HL-60 (cell line): ENCODE measurements at regions not wholly inside any gene's neighbourhood (a gene's known extent, or its start where the extent isn't known, plus 50 kb on each side); places are given as distances from the start of the nearest gene placed in this dataset.

Experiments used
- POLR2AphosphoS5 ChIP-seq: IDR thresholded peaks from 2 replicates; pipeline ENCODE4 v1.6.1; 2012; ENCODE audit warnings: low read depth
- TF ChIP-seq, protein P1 (sequence below): IDR thresholded peaks from one replicate; pipeline ENCODE4 v1.5.1; 2011; ENCODE audit warnings: low read length, control low read depth, inconsistent platforms; ENCODE audit not compliant: insufficient read depth
- TF ChIP-seq, protein P2 (sequence below): IDR thresholded peaks from 2 replicates; pipeline ENCODE4 v1.6.1; 2012; ENCODE audit warnings: low read depth; ENCODE audit not compliant: insufficient replicate concordance

DNA sequence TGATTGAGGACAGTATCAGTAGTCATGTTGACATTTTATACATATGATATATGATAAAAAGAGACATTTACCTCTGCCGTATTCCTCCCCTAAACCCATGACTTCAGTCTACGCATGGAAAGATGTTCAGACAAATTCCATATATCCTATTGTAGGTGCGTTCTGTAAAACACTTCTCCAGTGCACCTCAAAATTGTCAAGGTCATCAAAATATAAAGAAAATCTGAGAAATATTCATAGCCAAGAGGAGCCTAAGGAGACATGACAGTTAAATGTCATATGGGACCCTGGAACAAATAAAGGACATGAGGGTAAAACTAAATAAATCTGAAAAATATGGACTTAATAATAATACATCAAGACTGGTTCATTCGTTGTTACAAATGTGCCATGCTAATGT lies 71.5 kb downstream of the CCER1 start:
- TF ChIP-seq, protein P1, sequence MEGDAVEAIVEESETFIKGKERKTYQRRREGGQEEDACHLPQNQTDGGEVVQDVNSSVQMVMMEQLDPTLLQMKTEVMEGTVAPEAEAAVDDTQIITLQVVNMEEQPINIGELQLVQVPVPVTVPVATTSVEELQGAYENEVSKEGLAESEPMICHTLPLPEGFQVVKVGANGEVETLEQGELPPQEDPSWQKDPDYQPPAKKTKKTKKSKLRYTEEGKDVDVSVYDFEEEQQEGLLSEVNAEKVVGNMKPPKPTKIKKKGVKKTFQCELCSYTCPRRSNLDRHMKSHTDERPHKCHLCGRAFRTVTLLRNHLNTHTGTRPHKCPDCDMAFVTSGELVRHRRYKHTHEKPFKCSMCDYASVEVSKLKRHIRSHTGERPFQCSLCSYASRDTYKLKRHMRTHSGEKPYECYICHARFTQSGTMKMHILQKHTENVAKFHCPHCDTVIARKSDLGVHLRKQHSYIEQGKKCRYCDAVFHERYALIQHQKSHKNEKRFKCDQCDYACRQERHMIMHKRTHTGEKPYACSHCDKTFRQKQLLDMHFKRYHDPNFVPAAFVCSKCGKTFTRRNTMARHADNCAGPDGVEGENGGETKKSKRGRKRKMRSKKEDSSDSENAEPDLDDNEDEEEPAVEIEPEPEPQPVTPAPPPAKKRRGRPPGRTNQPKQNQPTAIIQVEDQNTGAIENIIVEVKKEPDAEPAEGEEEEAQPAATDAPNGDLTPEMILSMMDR = no peak
- TF ChIP-seq, protein P2, sequence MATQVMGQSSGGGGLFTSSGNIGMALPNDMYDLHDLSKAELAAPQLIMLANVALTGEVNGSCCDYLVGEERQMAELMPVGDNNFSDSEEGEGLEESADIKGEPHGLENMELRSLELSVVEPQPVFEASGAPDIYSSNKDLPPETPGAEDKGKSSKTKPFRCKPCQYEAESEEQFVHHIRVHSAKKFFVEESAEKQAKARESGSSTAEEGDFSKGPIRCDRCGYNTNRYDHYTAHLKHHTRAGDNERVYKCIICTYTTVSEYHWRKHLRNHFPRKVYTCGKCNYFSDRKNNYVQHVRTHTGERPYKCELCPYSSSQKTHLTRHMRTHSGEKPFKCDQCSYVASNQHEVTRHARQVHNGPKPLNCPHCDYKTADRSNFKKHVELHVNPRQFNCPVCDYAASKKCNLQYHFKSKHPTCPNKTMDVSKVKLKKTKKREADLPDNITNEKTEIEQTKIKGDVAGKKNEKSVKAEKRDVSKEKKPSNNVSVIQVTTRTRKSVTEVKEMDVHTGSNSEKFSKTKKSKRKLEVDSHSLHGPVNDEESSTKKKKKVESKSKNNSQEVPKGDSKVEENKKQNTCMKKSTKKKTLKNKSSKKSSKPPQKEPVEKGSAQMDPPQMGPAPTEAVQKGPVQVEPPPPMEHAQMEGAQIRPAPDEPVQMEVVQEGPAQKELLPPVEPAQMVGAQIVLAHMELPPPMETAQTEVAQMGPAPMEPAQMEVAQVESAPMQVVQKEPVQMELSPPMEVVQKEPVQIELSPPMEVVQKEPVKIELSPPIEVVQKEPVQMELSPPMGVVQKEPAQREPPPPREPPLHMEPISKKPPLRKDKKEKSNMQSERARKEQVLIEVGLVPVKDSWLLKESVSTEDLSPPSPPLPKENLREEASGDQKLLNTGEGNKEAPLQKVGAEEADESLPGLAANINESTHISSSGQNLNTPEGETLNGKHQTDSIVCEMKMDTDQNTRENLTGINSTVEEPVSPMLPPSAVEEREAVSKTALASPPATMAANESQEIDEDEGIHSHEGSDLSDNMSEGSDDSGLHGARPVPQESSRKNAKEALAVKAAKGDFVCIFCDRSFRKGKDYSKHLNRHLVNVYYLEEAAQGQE = no peak
- no peak for TF ChIP-seq POLR2AphosphoS5
